Tibial nerve (tissue), 4 donors: ENCODE measurements at regions not wholly inside any gene's neighbourhood (a gene's known extent, or its start where the extent isn't known, plus 50 kb on each side); places are given as distances from the start of the nearest gene placed in this dataset.

Source experiments
- DNase-seq, 2 donors: peaks; one replicate each; pipeline ENCODE4 v3.0.0-alpha.2; 2019; ENCODE audit warnings: low spot score in 2 of 2
- H3K27ac ChIP-seq, 4 donors: fragments of 200-600 bp; sonication (generic) in 3 of 4; one replicate each; pipeline ENCODE4 v1.5.1; 2017 to 2019; ENCODE audit warnings: mild to moderate bottlenecking in 1 of 4
- H3K27me3 ChIP-seq, 2 donors: fragments of 200-600 bp; sonication (generic) in 1 of 2; one replicate each; pipeline versions ENCODE4 v1.5.1 to v1.6.0; 2017 to 2019
- H3K36me3 ChIP-seq, 3 donors: fragments of 200-600 bp; sonication (generic); one replicate each; pipeline ENCODE4 v1.5.1; 2018 to 2019
- H3K4me1 ChIP-seq, 4 donors: fragments of 200-600 bp; sonication (generic) in 3 of 4; one replicate each; pipeline ENCODE4 v1.5.1; 2017 to 2019
- H3K4me3 ChIP-seq, 4 donors: fragments of 200-600 bp; sonication (generic) in 3 of 4; one replicate each; pipeline ENCODE4 v1.5.1; 2017 to 2019; ENCODE audit warnings: mild to moderate bottlenecking in 1 of 4, moderate library complexity in 1 of 4
- H3K9me3 ChIP-seq, 4 donors: fragments of 200-600 bp; sonication (generic) in 3 of 4; one replicate each; pipeline ENCODE4 v1.5.1; 2017 to 2019
- EP300 ChIP-seq, 2 donors: sonication (generic); formaldehyde crosslinking; IDR thresholded peaks; one replicate each; pipeline ENCODE4 v1.6.1; 2017; ENCODE audit warnings: antibody characterized with exemption in 2 of 2, mild to moderate bottlenecking in 1 of 2
- POLR2A ChIP-seq, 2 donors: fragments of 450-650 bp; IDR thresholded peaks; one replicate each; pipeline ENCODE4 v1.6.1; 2017; ENCODE audit warnings: antibody characterized with exemption in 2 of 2, mild to moderate bottlenecking in 2 of 2, moderate library complexity in 2 of 2
- WGBS, 2 donors: methylation state at CpG; one replicate each; pipeline ENCODE4 v1.1.5; 2018; 5-methylcytosine and 5-hydroxymethylcytosine counted together
- TF ChIP-seq, protein P1 (sequence below), 5 experiments: fragments of 200-600 bp in 3 of 5; fragments of 450-650 bp in 2 of 5; sonication (generic) in 3 of 5; IDR thresholded peaks; one replicate each; pipeline ENCODE4 v1.5.1; 2016 to 2019; ENCODE audit warnings: antibody characterized with exemption in 5 of 5, mild to moderate bottlenecking in 3 of 5, moderate library complexity in 2 of 5

DNA sequence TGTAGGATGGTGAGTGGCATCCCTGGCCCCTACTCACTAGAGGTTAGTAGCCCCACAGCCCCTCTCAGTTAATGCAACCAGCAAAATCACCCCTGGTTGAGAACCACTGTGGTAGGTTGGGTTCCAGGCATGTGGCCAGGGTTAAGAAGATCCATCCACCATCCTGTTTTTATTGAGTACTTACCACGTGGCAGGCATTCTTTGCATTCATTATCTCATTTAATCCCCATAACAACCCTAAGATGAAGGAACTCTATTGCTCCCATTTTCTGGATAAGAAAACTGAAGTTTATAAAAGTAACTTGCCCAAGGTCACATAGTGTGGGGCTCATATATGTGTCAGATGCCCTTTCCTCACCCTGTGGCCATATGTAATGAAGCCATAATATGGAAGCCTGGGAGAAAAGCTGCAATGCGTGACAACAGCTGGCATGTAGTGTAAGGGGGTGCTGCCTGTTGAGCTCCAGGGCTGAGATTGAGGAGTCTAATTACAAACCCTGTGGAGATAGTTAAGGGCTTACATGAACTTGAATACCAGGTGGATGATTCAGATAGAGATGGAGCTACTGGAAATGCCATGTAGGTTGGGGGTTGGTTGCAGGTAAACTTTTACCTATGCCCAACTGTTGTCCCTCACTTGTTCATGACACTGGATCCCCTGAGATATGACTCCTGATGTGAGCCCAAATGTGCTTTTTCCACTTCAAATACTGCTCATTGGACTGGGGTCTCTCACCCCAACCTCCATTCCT lies 100.2 kb upstream of the PGRMC2 start:
- DNase-seq, result no peak
- Histone ChIP-seq H3K27ac (peak overlapping the region; percentile 14 to 89 (median 69)), H3K36me3 (no peaks in the 10 kb centered on the region), H3K4me3 (no peak overlapping the region), H3K4me1 (peaks cover 0 to 58% (median 18%) of the 10 kb centered on the region in 4 donors), H3K9me3 (no peaks in the 10 kb centered on the region), H3K27me3 (no peaks in the 10 kb centered on the region)
- 75 to 83% methylated on average over 2 of the region's 2 CpGs for WGBS, 2 donors
- TF ChIP-seq, protein P1, sequence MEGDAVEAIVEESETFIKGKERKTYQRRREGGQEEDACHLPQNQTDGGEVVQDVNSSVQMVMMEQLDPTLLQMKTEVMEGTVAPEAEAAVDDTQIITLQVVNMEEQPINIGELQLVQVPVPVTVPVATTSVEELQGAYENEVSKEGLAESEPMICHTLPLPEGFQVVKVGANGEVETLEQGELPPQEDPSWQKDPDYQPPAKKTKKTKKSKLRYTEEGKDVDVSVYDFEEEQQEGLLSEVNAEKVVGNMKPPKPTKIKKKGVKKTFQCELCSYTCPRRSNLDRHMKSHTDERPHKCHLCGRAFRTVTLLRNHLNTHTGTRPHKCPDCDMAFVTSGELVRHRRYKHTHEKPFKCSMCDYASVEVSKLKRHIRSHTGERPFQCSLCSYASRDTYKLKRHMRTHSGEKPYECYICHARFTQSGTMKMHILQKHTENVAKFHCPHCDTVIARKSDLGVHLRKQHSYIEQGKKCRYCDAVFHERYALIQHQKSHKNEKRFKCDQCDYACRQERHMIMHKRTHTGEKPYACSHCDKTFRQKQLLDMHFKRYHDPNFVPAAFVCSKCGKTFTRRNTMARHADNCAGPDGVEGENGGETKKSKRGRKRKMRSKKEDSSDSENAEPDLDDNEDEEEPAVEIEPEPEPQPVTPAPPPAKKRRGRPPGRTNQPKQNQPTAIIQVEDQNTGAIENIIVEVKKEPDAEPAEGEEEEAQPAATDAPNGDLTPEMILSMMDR (IDR thresholded peaks at IDR 0.05), result no peak
- TF ChIP-seq POLR2A (IDR thresholded peaks at IDR 0.05), result no peak
- no peak for TF ChIP-seq EP300 (IDR thresholded peaks at IDR 0.05)

DNA sequence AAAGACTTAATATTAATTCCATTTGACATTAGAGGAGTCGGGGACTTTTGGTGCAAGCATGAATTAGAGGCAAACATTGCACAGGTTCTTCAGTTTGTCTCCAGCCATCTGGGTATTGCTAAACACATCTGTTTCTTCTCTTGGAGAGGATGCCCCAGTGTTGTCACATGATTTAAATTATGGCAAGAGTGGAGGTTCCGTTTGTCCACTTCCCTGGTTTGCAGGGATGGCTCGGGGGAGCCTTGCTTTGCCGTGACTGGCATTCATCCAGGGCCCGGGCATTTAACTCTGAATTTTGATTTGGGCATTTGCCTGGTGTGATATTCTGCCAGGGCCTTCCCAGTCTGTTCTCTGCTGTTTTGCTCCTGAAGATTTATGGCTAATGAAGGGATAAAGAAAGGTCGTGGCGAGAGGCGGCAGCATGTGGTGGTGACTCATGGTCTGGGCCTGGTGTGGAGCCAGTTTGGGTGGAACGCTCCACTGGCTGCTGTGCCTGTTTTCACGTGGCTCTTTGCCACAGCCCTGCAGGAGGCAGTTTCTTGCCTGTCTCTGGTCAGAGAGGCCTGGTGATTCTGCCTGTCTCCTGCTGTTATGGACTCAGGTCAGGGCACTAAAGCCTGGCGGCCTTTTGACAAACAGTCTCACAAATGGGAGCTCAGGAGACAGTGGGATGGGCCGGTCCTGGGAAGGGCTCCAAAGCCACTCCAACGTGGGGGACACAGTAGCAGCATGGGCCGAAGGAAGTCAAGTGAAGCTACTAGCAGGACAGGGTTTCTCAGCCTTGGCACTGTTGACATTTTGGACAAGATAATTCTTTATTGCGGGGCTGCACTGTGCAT lies 99.4 kb upstream of the PGRMC2 start:
- peaks cover 0 to 58% (median 18%) of the 10 kb centered on the region in 4 donors for H3K4me1 ChIP-seq
- peak overlapping the region; percentile 55 to 89 (median 70) for H3K27ac ChIP-seq
- H3K36me3 ChIP-seq, result no peaks in the 10 kb centered on the region
- TF ChIP-seq EP300 (IDR thresholded peaks at IDR 0.05), result peak; percentile 63 to 97
- TF ChIP-seq, protein P1 (IDR thresholded peaks at IDR 0.05), result peak in 1 of 5 experiments; percentile 10
- TF ChIP-seq POLR2A (IDR thresholded peaks at IDR 0.05), result no peak
- H3K4me3 ChIP-seq, result peak overlapping the region in 1 of 4 donors; percentile 23
- WGBS, 2 donors, result 28 to 34% methylated on average over 14 to 15 of the region's 15 CpGs
- no peaks in the 10 kb centered on the region for H3K9me3 ChIP-seq
- no peaks in the 10 kb centered on the region for H3K27me3 ChIP-seq
- DNase-seq, result peak; percentile 85 to 86

- no peak for DNase-seq
- H3K36me3 ChIP-seq, result no peaks in the 10 kb centered on the region
- H3K9me3 ChIP-seq, result no peaks in the 10 kb centered on the region
- H3K4me3 ChIP-seq, result no peak overlapping the region
- H3K27me3 ChIP-seq, result no peaks in the 10 kb centered on the region
- peak in 1 of 2 donors; percentile 22 for TF ChIP-seq EP300 (IDR thresholded peaks at IDR 0.05)
- no peak for TF ChIP-seq POLR2A (IDR thresholded peaks at IDR 0.05)
- 38 to 45% methylated on average over 3 of the region's 3 CpGs for WGBS, 2 donors
- peak overlapping the region; percentile 55 to 89 (median 70) for H3K27ac ChIP-seq
- H3K4me1 ChIP-seq, result peaks cover 0 to 55% (median 18%) of the 10 kb centered on the region in 4 donors
Measured at GRCh38 chr4:128385683-128386304, 98.2 kb upstream of the PGRMC2 start.

DNA sequence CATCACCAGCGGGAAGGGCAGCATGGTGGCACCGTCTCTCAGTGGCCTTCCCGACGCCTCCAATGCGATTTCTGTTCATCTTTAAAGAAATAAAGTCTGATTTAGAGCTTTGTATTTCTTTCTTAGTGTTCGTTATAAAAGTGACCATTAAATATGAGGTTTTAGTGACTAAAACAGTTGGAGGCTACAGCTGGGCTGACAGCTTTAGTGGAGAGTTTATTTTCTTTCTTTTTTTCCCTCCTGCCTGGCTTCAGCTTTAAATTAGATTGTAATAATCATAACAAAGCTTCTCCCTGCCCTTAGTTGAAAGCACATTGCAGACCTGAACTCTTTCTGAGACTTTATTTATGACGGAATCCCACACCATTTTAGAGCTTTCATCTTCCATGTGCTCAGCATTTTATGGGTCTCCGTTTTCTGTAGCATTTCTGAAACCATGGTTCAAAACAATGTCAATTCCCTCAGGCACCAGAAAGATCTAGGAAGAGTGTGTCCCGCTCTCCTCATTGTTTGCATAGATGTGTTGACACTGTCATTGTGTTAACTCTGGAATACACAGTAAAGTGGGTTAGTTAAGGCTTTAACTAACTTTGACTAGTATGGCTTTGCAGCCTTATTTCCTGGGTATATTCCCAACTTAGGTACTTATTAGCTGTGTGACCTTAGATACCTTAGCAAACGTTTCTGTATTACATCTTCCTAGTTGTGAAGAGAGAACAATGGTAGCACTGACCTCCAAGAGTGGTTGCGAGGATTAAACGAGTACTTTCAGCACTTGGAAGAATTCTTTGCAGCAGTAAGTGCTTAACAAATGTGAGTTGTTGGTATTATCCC lies 97.4 kb upstream of the PGRMC2 start:
- Histone ChIP-seq H3K4me3 (no peak overlapping the region), H3K9me3 (no peaks in the 10 kb centered on the region), H3K4me1 (peaks cover 0 to 47% (median 18%) of the 10 kb centered on the region in 4 donors), H3K27me3 (no peaks in the 10 kb centered on the region), H3K27ac (peak overlapping the region in 3 of 4 donors; percentile 55 to 89 (median 83)), H3K36me3 (no peaks in the 10 kb centered on the region)
- DNase-seq, result no peak
- TF ChIP-seq POLR2A (IDR thresholded peaks at IDR 0.05) (no peak), EP300 (IDR thresholded peaks at IDR 0.05) (no peak)
- TF ChIP-seq, protein P1 (IDR thresholded peaks at IDR 0.05), result no peak
- 81 to 84% methylated on average over 12 of the region's 12 CpGs for WGBS, 2 donors

DNA sequence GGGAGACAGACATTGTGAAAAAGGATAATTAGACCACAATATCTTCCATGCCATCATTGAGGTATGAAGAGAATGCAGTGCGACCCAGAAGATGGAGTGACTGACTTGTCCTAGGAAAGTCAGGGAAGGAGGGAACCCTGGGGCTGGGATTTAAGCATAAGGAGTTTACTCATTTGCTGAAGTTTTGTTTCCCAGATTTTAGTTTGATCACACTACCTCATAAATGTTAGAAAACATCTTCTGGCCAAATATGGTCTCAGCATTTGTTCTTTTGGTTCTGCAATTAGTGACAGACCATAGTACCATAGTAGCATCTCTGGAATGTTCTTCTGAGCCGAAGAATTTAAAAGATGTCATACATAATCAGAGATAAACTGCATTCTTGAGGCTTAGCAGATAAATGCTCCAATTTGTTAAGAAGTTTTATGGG lies 96.5 kb upstream of the PGRMC2 start:
- Histone ChIP-seq H3K27me3 (no peaks in the 10 kb centered on the region), H3K9me3 (no peaks in the 10 kb centered on the region), H3K36me3 (no peaks in the 10 kb centered on the region), H3K4me3 (no peak overlapping the region), H3K4me1 (peaks cover 0 to 42% (median 16%) of the 10 kb centered on the region in 4 donors), H3K27ac (peak overlapping the region in 1 of 4 donors; percentile 89)
- WGBS, 2 donors, result 69 to 81% methylated on average over 2 of the region's 2 CpGs
- no peak for DNase-seq
- TF ChIP-seq POLR2A (IDR thresholded peaks at IDR 0.05) (no peak), EP300 (IDR thresholded peaks at IDR 0.05) (no peak)
- TF ChIP-seq, protein P1 (IDR thresholded peaks at IDR 0.05), result no peak
